T-cell (primary cell): ENCODE measurements at regions not wholly inside any gene's neighbourhood (a gene's known extent, or its start where the extent isn't known, plus 50 kb on each side); places are given as distances from the start of the nearest gene placed in this dataset.

Source experiments
- ATAC-seq, 4 experiments: fragments of 200-7000 bp in 3 of 4; fragments of 150-1000 bp in 1 of 4; cut with Tn5 transposase; replicated peaks in 1 of 4; 1 replicate in 3 of 4; 2 replicates in 1 of 4; pipeline ENCODE4 v1.10.0; 2021; ENCODE audit warnings: moderate library complexity in 3 of 4, mild to moderate bottlenecking in 2 of 4, moderate number of reproducible peaks in 1 of 4
- CTCF ChIA-PET, 2 donors: fragments of 300-600 bp; sonication (Branson Sonifier 250); formaldehyde crosslinking; loops; one replicate each; lab custom pipeline; 2022; ENCODE audit warnings: antibody characterized with exemption in 2 of 2; lab: Charles Lee
- POLR2A ChIA-PET, 2 donors: fragments of 300-600 bp; sonication (Branson Sonifier 250); formaldehyde crosslinking; loops; one replicate each; lab custom pipeline; 2022; ENCODE audit warnings: antibody characterized with exemption in 2 of 2; lab: Charles Lee
- DNase-seq, 35 experiments: peaks; one replicate each; pipeline versions ENCODE4 v3.0.0 to v3.0.0-alpha.2; 2013 to 2023
- H3K27ac ChIP-seq: one replicate; pipeline ENCODE4 v1.5.1; 2013; ENCODE audit warnings: low read length
- H3K27me3 ChIP-seq, 2 experiments: replicated peaks in 1 of 2; 1 replicate in 1 of 2; 2 replicates in 1 of 2; pipeline versions ENCODE4 v1.6.1 to v1.7.0; 2013; ENCODE audit warnings: low read length in 1 of 2, mixed read lengths in 1 of 2; ENCODE audit not compliant: control insufficient read depth in 2 of 2, insufficient read depth in 2 of 2; ENCODE audit errors: extremely low read depth in 1 of 2
- H3K36me3 ChIP-seq, 2 donors: 1 replicate in 1 of 2; 2 replicates in 1 of 2; pipeline versions ENCODE4 v1.6.1 to v1.7.0; 2013; ENCODE audit warnings: low read length in 1 of 2; ENCODE audit not compliant: control insufficient read depth in 2 of 2, insufficient read depth in 1 of 2; ENCODE audit errors: extremely low read depth in 1 of 2
- H3K4me1 ChIP-seq, 2 experiments: 1 replicate in 1 of 2; 2 replicates in 1 of 2; pipeline versions ENCODE4 v1.6.1 to v1.7.0; 2013; ENCODE audit warnings: low read length in 2 of 2, mixed read lengths in 1 of 2; ENCODE audit not compliant: insufficient read depth in 2 of 2, control insufficient read depth in 1 of 2; ENCODE audit errors: extremely low read depth in 1 of 2
- H3K4me3 ChIP-seq, 2 donors: 1 replicate in 1 of 2; 2 replicates in 1 of 2; pipeline versions ENCODE4 v1.5.1 to v1.7.0; 2013; ENCODE audit warnings: mild to moderate bottlenecking in 2 of 2, low read length in 1 of 2, moderate library complexity in 1 of 2; ENCODE audit not compliant: control insufficient read depth in 1 of 2; ENCODE audit errors: extremely low read depth in 1 of 2
- H3K9me3 ChIP-seq: 2 replicates; pipeline ENCODE4 v1.7.0; 2013
- H3K27ac Mint-ChIP-seq, 2 donors: one replicate each; pipeline ENCODE4 v1.8.0; 2020 to 2021; ENCODE audit warnings: mild to moderate bottlenecking in 2 of 2, mixed read lengths in 2 of 2
- H3K27me3 Mint-ChIP-seq, 2 donors: one replicate each; pipeline ENCODE4 v1.8.0; 2021 to 2022; ENCODE audit warnings: mixed read lengths in 2 of 2
- H3K36me3 Mint-ChIP-seq: one replicate; pipeline ENCODE4 v1.8.0; 2021; ENCODE audit warnings: mixed read lengths
- H3K4me1 Mint-ChIP-seq, 3 donors: one replicate each; pipeline ENCODE4 v1.8.0; 2020 to 2022; ENCODE audit warnings: mixed read lengths in 3 of 3, mild to moderate bottlenecking in 1 of 3
- H3K4me3 Mint-ChIP-seq, 3 donors: one replicate each; pipeline ENCODE4 v1.8.0; 2020 to 2022; ENCODE audit warnings: mild to moderate bottlenecking in 3 of 3, mixed read lengths in 3 of 3, moderate library complexity in 3 of 3
- H3K9me3 Mint-ChIP-seq, 3 donors: one replicate each; pipeline ENCODE4 v1.8.0; 2020 to 2022; ENCODE audit warnings: mixed read lengths in 3 of 3
- WGBS: methylation state at CpG from one replicate; pipeline ENCODE4 v1.1.5; 2013; ENCODE audit warnings: missing lambda C conversion rate; ENCODE audit not compliant: insufficient coverage; 5-methylcytosine and 5-hydroxymethylcytosine counted together

DNA sequence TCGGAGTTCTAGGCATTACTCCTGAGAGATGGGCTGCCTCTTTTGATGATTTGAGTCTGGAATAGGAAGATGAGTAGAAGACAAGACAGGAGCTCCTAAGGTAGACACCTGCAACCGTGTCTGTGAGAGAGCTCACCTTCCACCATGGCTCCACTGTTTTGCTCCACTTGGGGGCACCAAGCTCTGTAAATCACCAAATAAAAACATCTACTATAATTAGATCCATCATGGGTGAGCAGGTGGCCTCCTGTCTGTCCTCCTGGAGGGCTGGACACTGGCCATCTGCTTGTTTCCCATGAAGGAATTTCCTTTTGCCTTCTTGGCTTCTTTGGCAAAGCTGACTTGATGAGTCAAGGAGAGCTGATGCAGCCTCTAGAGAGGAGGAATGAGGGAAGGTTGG, 179.0 kb downstream of the HAPSTR1 start:
- H3K4me3 Mint-ChIP-seq: no peak overlapping the region
- CTCF ChIA-PET: no interaction called here
- H3K36me3 Mint-ChIP-seq: no peaks in the 10 kb centered on the region
- DNase-seq (no peak), ATAC-seq (no peak)
- Histone ChIP-seq H3K4me1 (no peaks in the 10 kb centered on the region), H3K4me3 (no peak overlapping the region), H3K36me3 (no peaks in the 10 kb centered on the region), H3K9me3 (no peaks in the 10 kb centered on the region), H3K27me3 (peaks cover 0 to under 1% of the 10 kb centered on the region in 2 experiments), H3K27ac (no peak overlapping the region)
- peaks cover 0 to 6% (median 3%) of the 10 kb centered on the region in 3 donors for H3K9me3 Mint-ChIP-seq
- H3K27me3 Mint-ChIP-seq: peaks cover 16 to 27% of the 10 kb centered on the region in 2 donors
- 83% methylated on average over 1 of the region's 2 CpGs for whole genome bisulfite sequencing
- H3K27ac Mint-ChIP-seq: no peak overlapping the region
- POLR2A ChIA-PET: no interaction called here
- no peaks in the 10 kb centered on the region for H3K4me1 Mint-ChIP-seq

DNA sequence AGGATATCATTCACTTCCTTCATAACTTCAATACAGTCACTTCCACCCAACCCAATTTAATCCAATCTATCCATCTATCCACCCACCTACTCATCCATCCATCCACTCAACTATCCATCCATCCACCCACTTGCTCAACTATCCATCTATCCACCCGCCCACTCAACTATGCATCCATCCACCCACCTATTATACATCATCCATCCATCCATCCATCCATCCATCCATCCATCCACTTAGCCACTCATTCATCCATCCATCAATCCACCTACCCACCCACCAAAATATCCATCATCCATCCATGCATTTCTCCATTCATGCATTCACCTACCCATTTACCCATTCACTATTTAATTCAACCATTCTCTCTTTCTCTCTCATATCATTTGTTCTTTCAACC, 179.5 kb downstream of the HAPSTR1 start:
- ChIA-PET CTCF (no interaction called here), POLR2A (no interaction called here)
- Histone ChIP-seq H3K27me3 (peaks cover 0 to 6% of the 10 kb centered on the region in 2 experiments), H3K4me3 (no peak overlapping the region), H3K36me3 (no peaks in the 10 kb centered on the region), H3K27ac (no peak overlapping the region), H3K4me1 (no peaks in the 10 kb centered on the region), H3K9me3 (no peaks in the 10 kb centered on the region)
- Mint-ChIP-seq H3K9me3 (peaks cover 0 to 6% (median 0%) of the 10 kb centered on the region in 3 donors), H3K27me3 (peaks cover 16 to 27% of the 10 kb centered on the region in 2 donors), H3K27ac (no peak overlapping the region), H3K4me3 (no peak overlapping the region), H3K36me3 (no peaks in the 10 kb centered on the region), H3K4me1 (no peaks in the 10 kb centered on the region)
- no peak for DNase-seq
- WGBS: 84% methylated on average over 1 of the region's 1 CpG
- ATAC-seq: no peak

DNA sequence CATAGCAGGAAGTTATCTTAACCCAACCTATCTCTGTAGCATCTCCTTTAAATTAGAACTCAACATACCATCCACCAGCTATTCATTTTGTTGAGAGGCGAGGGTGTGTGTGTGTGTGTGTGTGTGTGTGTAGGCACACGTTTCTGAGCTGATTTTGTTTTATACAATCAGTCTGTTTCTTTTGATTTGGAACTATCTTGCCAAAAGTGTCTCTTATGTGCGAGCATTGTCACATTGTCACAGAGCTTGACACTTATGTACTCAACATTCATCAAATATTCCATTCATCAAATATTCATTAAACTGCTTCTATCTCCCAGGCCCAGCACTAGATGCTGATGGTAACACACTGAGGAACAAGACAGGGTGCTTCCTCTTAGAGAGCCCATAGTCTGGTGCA, 180.4 kb downstream of the HAPSTR1 start:
- H3K4me1 Mint-ChIP-seq: no peaks in the 10 kb centered on the region
- no peak for ATAC-seq

DNA sequence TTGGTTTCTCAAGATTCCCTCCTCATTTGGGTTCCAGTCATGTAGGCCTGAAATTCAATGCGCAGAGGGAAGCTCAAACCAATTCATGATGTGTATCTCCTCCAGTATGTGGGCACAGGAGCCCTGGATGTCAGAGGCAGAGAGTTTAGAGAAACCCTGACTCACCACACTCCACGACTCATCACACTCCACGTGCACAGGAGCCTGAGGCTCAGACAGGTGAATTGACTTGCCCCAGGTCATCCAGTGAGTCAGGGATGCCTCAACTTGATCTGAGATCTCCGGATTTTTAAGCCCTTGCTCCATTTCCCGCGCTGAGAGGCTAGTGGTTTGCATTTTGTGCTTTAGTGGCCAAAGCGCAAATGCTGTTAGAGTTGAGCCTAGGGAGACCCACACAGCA, 183.9 kb downstream of the HAPSTR1 start:
- Histone ChIP-seq H3K36me3 (no peaks in the 10 kb centered on the region), H3K9me3 (no peaks in the 10 kb centered on the region), H3K4me1 (no peaks in the 10 kb centered on the region), H3K27me3 (peaks cover 0 to 9% of the 10 kb centered on the region in 2 experiments), H3K27ac (no peak overlapping the region), H3K4me3 (no peak overlapping the region)
- DNase-seq (no peak), ATAC-seq (no peak)
- Mint-ChIP-seq H3K27ac (no peak overlapping the region), H3K9me3 (peaks cover 0 to 6% (median 0%) of the 10 kb centered on the region in 3 donors), H3K27me3 (peaks cover 0 to 21% of the 10 kb centered on the region in 2 donors), H3K36me3 (no peaks in the 10 kb centered on the region), H3K4me1 (no peaks in the 10 kb centered on the region), H3K4me3 (no peak overlapping the region)
- ChIA-PET POLR2A (no interaction called here), CTCF (no interaction called here)
- 80% methylated on average over 5 of the region's 7 CpGs for WGBS

More for the DNA sequence above, 180.4 kb downstream of the HAPSTR1 start:
- H3K27ac ChIP-seq: no peak overlapping the region
- H3K36me3 ChIP-seq: no peaks in the 10 kb centered on the region
- WGBS: no CpG with 5 or more reads among the region's 3 CpGs
- no peaks in the 10 kb centered on the region for H3K9me3 ChIP-seq
- H3K27ac Mint-ChIP-seq: no peak overlapping the region
- H3K4me3 ChIP-seq: no peak overlapping the region
- CTCF ChIA-PET: no interaction called here
- no peaks in the 10 kb centered on the region for H3K4me1 ChIP-seq
- no peaks in the 10 kb centered on the region for H3K36me3 Mint-ChIP-seq
- peaks cover 10 to 25% of the 10 kb centered on the region in 2 donors for H3K27me3 Mint-ChIP-seq
- POLR2A ChIA-PET: no interaction called here
- H3K4me3 Mint-ChIP-seq: no peak overlapping the region
- peaks cover 0 to 6% (median 0%) of the 10 kb centered on the region in 3 donors for H3K9me3 Mint-ChIP-seq
- DNase-seq: no peak
- peaks cover 0 to 7% of the 10 kb centered on the region in 2 experiments for H3K27me3 ChIP-seq

DNA sequence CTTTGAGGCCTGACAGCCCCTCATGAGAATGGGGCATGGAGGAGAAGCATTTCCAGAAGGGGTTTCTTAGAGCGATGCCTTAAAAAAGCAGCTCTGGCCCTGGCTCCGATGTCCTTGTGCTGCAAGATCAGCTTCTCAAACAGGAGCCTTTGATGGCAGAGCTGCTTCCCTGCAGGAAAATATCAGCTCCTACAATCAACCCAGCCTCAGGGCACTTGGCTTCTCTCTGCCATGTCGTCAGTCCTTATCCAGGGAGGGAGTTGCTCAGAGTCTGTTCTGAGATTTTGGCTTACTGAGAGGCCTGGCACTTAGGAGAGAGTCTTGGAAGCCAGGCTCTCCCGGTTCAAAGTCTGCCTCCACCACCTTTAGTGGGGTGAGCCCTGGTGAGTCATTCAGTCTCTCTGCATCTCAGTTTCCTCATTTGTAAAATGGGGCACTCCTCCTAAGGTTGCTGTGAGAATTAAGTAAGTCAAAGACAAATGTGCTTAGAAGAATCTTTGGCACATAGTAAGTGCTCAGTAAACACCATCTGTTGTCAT, 184.4 kb downstream of the HAPSTR1 start:
- Histone ChIP-seq H3K27me3 (peaks cover 0 to 9% of the 10 kb centered on the region in 2 experiments), H3K4me1 (no peaks in the 10 kb centered on the region), H3K9me3 (no peaks in the 10 kb centered on the region), H3K4me3 (no peak overlapping the region), H3K27ac (no peak overlapping the region), H3K36me3 (no peaks in the 10 kb centered on the region)
- no peak for ATAC-seq
- no peaks in the 10 kb centered on the region for H3K36me3 Mint-ChIP-seq
- CTCF ChIA-PET: no interaction called here
- H3K27me3 Mint-ChIP-seq: peaks cover 0 to 19% of the 10 kb centered on the region in 2 donors
- POLR2A ChIA-PET: no interaction called here
- H3K9me3 Mint-ChIP-seq: peaks cover 0 to 6% (median 0%) of the 10 kb centered on the region in 3 donors
- no peaks in the 10 kb centered on the region for H3K4me1 Mint-ChIP-seq
- no peak overlapping the region for H3K27ac Mint-ChIP-seq
- no peak for DNase-seq
- WGBS: no CpG with 5 or more reads among the region's 4 CpGs
- H3K4me3 Mint-ChIP-seq: no peak overlapping the region

DNA sequence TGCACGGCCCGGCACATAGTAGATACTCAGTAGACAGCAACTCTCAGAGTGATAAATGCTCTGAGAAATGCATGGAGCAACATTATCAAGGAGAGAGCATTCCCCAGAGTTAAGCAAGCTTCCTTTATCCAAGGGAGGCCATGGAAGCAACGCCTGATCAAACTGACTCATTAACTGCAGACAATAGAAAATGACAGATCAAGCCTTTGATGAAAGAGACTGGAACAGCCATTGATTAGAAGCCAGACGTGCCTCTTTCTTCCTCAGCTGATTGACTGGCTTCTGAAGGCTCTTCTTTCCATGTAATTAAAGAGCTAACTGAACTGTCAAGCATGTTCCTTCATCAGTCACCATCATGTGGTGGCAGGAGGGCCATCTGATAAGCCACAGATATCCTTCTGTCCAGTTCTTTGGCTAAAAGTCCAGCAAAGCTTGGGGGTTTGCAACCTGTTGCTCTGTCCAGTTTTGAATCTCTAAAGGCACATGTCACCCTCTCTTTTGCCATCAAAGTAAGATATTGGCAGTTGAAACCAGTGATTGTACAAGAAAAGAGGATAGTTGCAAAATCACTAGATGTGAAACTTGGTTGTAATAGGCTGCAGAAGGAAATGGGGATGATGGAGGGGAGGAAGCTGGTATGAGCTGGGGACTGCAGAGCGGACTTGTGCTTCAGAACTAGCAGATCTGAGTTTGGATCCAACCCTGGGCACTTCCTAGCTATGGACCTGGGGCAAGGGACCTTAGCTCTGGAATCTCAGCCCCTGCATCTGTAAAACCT, 188.0 kb downstream of the HAPSTR1 start:
- no peak overlapping the region for H3K27ac Mint-ChIP-seq
- peaks cover 0 to 16% of the 10 kb centered on the region in 2 donors for H3K27me3 Mint-ChIP-seq
- peaks cover 0 to 9% of the 10 kb centered on the region in 2 experiments for H3K27me3 ChIP-seq
- H3K4me1 ChIP-seq: no peaks in the 10 kb centered on the region
- ATAC-seq (no peak), DNase-seq (no peak)
- no peaks in the 10 kb centered on the region for H3K9me3 ChIP-seq
- H3K4me3 Mint-ChIP-seq: no peak overlapping the region
- H3K36me3 Mint-ChIP-seq: no peaks in the 10 kb centered on the region
- H3K4me1 Mint-ChIP-seq: no peaks in the 10 kb centered on the region
- no peak overlapping the region for H3K27ac ChIP-seq
- no peaks in the 10 kb centered on the region for H3K36me3 ChIP-seq
- no peak overlapping the region for H3K4me3 ChIP-seq
- H3K9me3 Mint-ChIP-seq: peaks cover 0 to under 1% (median 0%) of the 10 kb centered on the region in 3 donors
- ChIA-PET POLR2A (no interaction called here), CTCF (interaction anchor here in 1 of 2 donors (0.6 kb wide), 1 partner anchor 1632 kb away, joined by 5 read pairs; no protein-coding TSS in a partner anchor)
- 72% methylated on average over 5 of the region's 5 CpGs for WGBS
